GM21447 (cell line): ENCODE measurements at regions not wholly inside any gene's neighbourhood (a gene's known extent, or its start where the extent isn't known, plus 50 kb on each side); places are given as distances from the start of the nearest gene placed in this dataset.
"Not testable (repeated sequence)": the region's sequence is repeated elsewhere in the genome, so short reads cannot be mapped to it uniquely, and the experiment has no call there.

ENCODE experiments used
- ATAC-seq: cut with Tn5 transposase; IDR thresholded peaks from one replicate; pipeline ENCODE4 v1.9.1; 2021; ENCODE audit not compliant: unreplicated experiment

GRCh38 chr1:117702654-117703053, 96.8 kb downstream of the TENT5C start:
- no peak for ATAC-seq

DNA sequence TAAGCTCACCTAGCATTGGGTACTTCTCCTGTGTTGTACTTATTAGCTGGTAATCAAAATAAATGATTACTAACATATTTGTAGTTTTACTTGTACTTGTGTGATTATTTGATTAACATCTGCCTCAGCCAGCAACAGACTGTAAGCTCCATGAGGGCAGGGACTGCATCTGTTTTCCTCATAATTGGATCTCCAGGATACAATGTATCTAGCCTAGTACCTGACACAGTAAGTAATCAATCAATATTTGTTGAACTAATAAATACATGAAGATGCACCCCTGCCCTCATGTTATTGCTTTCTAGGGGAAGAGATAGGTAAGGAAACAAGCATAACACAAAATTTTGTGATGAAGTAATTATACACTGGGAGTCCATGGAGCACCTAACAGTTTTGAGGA, 101.5 kb downstream of the TENT5C start:
- ATAC-seq, result no peak

GRCh38 chr1:117708323-117709248, 102.7 kb downstream of the TENT5C start:
- no peak for ATAC-seq

GRCh38 chr1:117709249-117709691, 103.4 kb downstream of the TENT5C start:
- no peak for ATAC-seq

DNA sequence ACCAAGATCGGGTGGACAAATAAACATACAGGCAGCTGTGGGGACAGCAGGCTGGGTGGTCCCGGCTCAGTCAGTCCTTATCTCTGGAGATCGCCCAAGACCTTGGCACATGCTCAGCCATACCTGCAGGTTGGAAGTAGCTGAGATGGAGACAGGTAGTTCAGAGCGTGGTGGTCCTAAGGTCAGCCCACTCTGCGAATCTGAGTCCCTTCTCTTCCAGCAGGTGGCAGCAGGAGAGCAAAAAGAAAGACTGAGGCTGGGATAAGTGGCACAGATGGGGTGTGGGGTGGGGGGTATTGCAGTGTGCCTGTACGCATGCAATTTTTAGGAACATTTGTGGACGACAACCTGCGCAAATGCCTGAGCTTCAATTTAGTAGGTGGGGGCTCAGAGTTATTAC, 104.9 kb downstream of the TENT5C start:
- ATAC-seq, result no peak

DNA sequence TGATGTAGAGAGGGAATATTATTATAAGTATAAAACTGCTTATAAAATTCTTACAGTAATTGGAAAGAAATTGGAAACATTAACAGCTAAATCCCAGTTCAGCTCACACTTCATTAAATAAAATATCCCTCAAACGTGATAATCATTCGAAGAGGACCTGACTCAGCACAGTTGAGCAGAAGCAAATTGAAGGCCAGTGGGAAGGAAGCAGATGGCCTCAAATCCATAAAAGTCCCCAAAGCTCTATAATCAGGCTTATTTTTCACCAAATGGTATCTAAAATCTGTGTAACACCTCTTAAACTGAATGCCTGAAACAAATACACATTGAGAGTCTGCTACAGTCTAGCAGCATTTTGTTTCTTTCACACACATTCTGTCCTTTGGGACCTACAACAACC, 106.8 kb downstream of the TENT5C start:
- ATAC-seq, result no peak

DNA sequence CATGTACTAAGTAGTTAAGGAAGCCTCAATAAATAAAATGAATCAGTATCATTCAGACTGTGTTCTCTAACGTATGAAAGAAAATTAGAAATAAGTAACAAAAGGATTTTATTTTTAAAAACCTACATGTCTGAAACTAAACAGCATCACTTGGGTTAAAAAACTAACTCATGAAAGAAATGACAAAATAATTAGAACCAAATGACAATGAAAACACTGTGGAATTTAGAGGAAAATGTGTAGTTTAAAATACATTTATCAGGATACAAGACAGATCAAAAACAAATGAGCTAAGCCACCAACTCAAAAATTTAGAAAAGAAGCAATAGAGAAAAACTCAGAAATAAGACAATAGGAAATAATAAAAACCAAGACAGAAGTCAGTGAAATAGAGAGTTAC, 108.7 kb downstream of the TENT5C start:
- ATAC-seq, result no peak

DNA sequence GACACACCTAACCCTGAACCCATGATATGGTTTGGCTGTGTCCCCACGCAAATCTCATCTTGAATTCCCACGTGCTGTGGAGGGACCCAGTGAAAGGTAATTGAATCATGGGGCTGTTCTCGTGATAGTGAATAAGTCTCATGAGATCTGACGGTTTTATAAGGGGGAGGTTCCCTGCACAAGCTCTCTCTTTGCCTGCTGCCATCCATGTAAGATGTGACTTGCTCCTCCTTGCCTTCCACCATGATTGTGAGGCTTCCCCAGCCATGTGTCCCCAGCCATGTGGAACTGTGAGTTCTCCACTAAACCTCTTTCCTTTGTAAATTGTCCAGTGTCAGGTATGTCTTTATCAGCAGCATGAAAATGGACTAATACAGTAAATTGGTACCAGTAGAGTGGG, 110.2 kb downstream of the TENT5C start:
- not testable (repeated sequence) for ATAC-seq

DNA sequence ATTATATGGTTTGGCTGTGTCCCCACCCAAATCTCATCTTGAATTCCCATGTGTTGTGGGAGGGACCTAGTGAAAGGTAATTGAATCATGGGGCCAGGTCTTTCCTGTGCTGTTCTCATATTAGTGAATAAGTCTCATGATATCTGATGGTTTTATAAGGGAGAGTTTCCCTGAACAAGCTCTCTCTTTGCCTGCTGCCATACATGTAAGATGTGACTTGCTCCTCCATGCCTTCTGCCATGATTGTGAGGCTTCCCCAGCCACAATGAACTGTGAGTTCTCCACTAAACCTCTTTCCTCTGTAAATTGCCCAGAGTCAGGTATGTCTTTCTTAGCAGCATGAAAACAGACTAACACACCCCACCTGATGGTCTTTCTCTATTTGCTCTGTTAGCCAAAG, 112.1 kb downstream of the TENT5C start:
- not testable (repeated sequence) for ATAC-seq

DNA sequence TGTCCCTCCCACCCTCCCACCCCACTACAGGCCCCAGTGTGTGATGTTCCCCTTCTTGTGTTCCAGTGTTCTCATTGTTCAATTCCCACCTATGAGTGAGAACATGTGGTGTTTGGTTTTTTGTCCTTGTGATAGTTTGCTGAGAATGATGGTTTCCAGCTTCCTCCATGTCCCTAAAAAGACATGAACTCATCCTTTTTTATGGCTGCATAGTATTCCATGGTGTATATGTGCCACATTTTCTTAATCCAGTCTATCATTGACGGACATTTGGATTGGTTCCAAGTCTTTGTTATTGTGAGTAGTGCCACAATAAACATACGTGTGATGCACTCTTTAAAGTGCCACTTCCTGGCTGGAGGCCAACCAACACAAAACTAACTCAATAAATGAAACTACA, 112.7 kb downstream of the TENT5C start:
- ATAC-seq, result not testable (repeated sequence)

- no peak for ATAC-seq
These were observed 113.2 kb downstream of the TENT5C start for GRCh38 chr1:117719004-117719403.

DNA sequence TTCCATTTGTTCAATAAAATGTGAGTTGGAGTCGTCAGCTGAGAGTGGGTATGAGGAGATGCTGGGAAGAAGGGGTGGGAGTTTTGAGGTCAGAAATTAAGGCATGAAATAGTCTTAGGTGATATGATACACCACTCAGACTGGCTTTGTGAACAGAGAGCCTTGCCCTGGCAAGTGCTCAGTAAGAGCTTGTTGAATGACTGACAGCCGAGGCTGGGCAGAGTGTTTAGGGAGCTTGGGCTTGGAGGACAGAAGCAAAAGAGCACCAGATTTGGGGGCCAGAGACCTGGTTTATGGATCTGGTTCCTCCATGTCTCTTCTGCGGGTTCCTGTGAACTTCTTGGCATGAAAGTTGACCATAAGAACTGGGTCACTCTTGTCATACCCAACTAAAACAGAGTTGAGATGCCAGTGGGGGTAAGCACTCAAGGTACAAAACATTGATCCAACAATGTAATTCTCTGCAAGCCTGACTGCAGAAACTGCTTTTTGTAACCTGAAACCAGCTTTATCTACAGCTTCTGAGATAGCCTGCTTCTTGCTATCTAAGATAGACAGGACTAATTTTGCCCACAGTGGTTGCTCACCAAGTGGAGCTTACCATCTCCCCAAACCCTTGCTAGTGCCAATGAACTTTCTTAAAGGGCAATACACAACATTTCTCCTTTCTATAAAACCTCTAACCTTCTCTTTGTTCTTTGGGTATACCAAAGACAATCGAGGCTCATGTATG, 126.4 kb downstream of the TENT5C start:
- no peak for ATAC-seq

DNA sequence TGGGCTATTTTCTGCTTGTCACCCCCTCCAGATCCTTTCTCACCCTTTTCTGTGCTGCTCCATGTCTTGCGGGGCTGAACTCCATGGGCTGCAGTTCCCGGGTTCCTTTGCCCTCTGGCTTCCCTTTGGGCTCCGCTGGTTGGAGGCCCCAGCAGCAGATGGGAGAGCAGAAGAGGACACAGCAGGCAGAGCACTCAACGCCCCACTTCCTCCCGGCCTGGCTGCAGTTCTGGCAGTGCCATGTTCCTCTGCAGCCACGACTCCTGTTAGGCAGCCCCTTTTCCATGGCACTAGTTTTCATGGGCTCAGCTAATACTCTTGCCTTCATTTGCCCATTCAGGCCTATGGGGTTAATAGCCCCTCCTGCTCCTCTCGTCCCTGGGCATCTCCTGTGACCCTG, 127.1 kb downstream of the TENT5C start:
- ATAC-seq, result no peak

- ATAC-seq, result no peak
These were observed 128.6 kb downstream of the TENT5C start for GRCh38 chr1:117734403-117734802.

GRCh38 chr1:117735045-117735992, 129.5 kb downstream of the TENT5C start:
- peak; percentile 77 for ATAC-seq

GRCh38 chr1:117739504-117739903, 133.7 kb downstream of the TENT5C start:
- no peak for ATAC-seq

DNA sequence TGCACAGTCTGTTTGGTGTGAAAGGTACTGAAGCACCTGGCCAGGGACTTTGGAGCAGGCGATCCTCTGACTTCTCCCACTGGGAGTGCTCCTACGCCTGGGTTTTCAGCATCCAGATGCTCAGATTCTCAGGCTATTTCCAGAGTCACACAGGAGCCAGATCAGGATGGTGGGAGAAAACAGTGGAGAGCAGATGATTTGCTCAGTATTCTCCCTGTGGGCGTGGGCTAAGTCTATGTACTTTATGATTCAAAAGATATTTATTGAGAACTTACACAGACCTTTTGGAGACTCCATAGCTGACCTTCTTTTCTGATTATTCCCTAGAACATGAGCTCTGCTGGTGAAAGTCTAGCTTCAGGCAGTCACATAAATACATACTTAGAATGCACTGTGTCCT, 134.6 kb downstream of the TENT5C start:
- ATAC-seq, result no peak

- ATAC-seq, result not testable (repeated sequence)
These were observed 140.7 kb downstream of the TENT5C start for GRCh38 chr1:117746565-117746964.

- no peak for ATAC-seq
These were observed 141.8 kb downstream of the TENT5C start for GRCh38 chr1:117747605-117748004.

DNA sequence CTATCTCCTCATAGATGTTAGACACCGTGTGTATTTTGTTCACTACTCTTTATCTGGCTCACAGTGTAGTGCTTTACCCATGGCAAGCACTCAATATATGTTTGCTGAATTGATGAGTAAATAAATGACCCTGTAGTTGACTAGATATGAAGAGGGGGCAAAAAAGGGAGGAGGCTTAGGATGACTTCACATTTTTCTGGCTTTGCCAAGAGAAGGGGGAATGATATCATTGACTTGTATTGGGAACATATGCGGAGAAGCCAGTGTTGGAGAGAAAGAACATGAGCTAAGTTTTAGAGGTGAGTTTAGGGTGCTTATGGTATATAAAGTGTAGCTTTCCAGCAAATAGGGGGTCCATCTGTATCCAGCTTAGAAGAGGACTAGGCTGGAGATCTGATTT, 145.5 kb downstream of the TENT5C start:
- ATAC-seq, result no peak

GRCh38 chr1:117752661-117753060, 146.8 kb downstream of the TENT5C start:
- no peak for ATAC-seq
